HepG2 (cell line): ENCODE measurements at regions not wholly inside any gene's neighbourhood (a gene's known extent, or its start where the extent isn't known, plus 50 kb on each side); places are given as distances from the start of the nearest gene placed in this dataset.

Experiments used
- ATAC-seq: fragments of 200-7000 bp; cut with Tn5 transposase; 3 replicates; pipeline ENCODE4 v1.9.1; 2020; ENCODE audit warnings: mild to moderate bottlenecking, moderate library complexity
- BruUV-seq: library from RNA; stranded (reverse); fragments of 400-500 nt; replicated peaks from 2 replicates; lab custom pipeline; 2021; lab: Mats Ljungman, UMichigan
- CTCF ChIA-PET: fragments of 300-600 bp; formaldehyde crosslinking; extraction: SDS; loops from one replicate; lab custom pipeline; 2021; ENCODE audit warnings: low total read pairs, inconsistent platforms, low intra/inter-chr PET ratio; lab: Yijun Ruan, JAX
- POLR2A ChIA-PET: fragments of 350-600 bp; sonication (Branson Sonifier 250); formaldehyde crosslinking; loops from one replicate; lab custom pipeline; 2020; ENCODE audit warnings: antibody characterized with exemption, inconsistent platforms; lab: Yijun Ruan, JAX
- DNase-seq: peaks from one replicate; pipeline ENCODE4 v3.0.0-alpha.2; 2015; ENCODE audit warnings: low spot score
- FAIRE-seq: peaks from 3 replicates; lab custom pipeline; 2011; peaks lifted over from hg19 to GRCh38; lab: Jason Lieb, UNC
- H2AFZ ChIP-seq: one replicate; pipeline ENCODE4 v1.6.1; 2011; ENCODE audit warnings: low read length, inconsistent platforms
- H3K27ac ChIP-seq: fragments of 300-600 bp; 3 replicates; pipeline ENCODE4 v1.8.0; 2011; ENCODE audit warnings: mixed run types, mild to moderate bottlenecking, mixed read lengths, low read length, inconsistent platforms; ENCODE audit not compliant: insufficient read depth; ENCODE audit errors: extremely low read length
- H3K27me3 ChIP-seq, 2 experiments: fragments of 200-600 bp in 1 of 2; 2 replicates in 1 of 2; 3 replicates in 1 of 2; pipeline versions ENCODE4 v1.6.0 to v1.8.0; 2011; ENCODE audit warnings: low read length in 2 of 2, mild to moderate bottlenecking in 2 of 2, moderate library complexity in 2 of 2, inconsistent platforms in 1 of 2; ENCODE audit not compliant: insufficient read depth in 2 of 2, control insufficient read depth in 1 of 2
- H3K36me3 ChIP-seq, 2 experiments: fragments of 200-600 bp in 1 of 2; replicated peaks in 1 of 2; 2 replicates in 1 of 2; 3 replicates in 1 of 2; pipeline versions ENCODE4 v1.5.1 to v1.8.0; 2011; ENCODE audit warnings: low read length in 2 of 2, inconsistent platforms in 1 of 2; ENCODE audit not compliant: insufficient read depth in 2 of 2, control insufficient read depth in 1 of 2
- H3K4me1 ChIP-seq: 2 replicates; pipeline ENCODE4 v1.5.1; 2012; ENCODE audit warnings: low read length, inconsistent platforms; ENCODE audit not compliant: insufficient read depth
- H3K4me2 ChIP-seq: 2 replicates; pipeline ENCODE4 v1.6.0; 2011; ENCODE audit warnings: low read depth, low read length, inconsistent platforms
- H3K4me3 ChIP-seq, 3 experiments: fragments of 200-600 bp in 1 of 3; sonication (generic), shearing (Covaris generic) in 1 of 3; replicated peaks in 1 of 3; 2 replicates each; pipeline ENCODE4 v1.5.1; 2011 to 2016; ENCODE audit warnings: low read length in 3 of 3, inconsistent platforms in 2 of 3, low read depth in 2 of 3, mild to moderate bottlenecking in 2 of 3, control low read depth in 1 of 3, mixed read lengths in 1 of 3; ENCODE audit not compliant: insufficient read depth in 1 of 3
- H3K79me2 ChIP-seq: one replicate; pipeline ENCODE4 v1.6.1; 2011; ENCODE audit warnings: low read length, inconsistent platforms; ENCODE audit not compliant: insufficient read depth
- H3K9ac ChIP-seq: 2 replicates; pipeline ENCODE4 v1.6.0; 2011; ENCODE audit warnings: mild to moderate bottlenecking, low read depth, low read length, inconsistent platforms; ENCODE audit not compliant: insufficient read depth
- H3K9me3 ChIP-seq: 2 replicates; pipeline ENCODE4 v1.5.1; 2012; ENCODE audit warnings: mild to moderate bottlenecking, low read length
- H4K20me1 ChIP-seq: 2 replicates; pipeline ENCODE4 v1.6.0; 2011; ENCODE audit warnings: inconsistent platforms, mild to moderate bottlenecking, low read length, moderate library complexity; ENCODE audit not compliant: insufficient read depth
- BORCS8-MEF2B ChIP-seq: sonication (generic); formaldehyde crosslinking; IDR thresholded peaks from 2 replicates; pipeline ENCODE4 v1.8.0; 2022; ENCODE audit warnings: mild to moderate bottlenecking, missing genetic modification reagents
- FOXA3 ChIP-seq: IDR thresholded peaks from 2 replicates; pipeline ENCODE4 v1.6.1; 2016; ENCODE audit warnings: missing genetic modification reagents, missing compliant biosample characterization
- GLI4 ChIP-seq: sonication (generic); formaldehyde crosslinking; IDR thresholded peaks from 2 replicates; pipeline ENCODE4 v1.5.1; 2020; ENCODE audit warnings: missing genetic modification reagents, mild to moderate bottlenecking, moderate library complexity, borderline replicate concordance
- HOXA7 ChIP-seq: sonication (generic); formaldehyde crosslinking; IDR thresholded peaks from 2 replicates; pipeline ENCODE4 v1.8.1; 2022; ENCODE audit warnings: mild to moderate bottlenecking, missing genetic modification reagents, moderate library complexity
- JARID2 ChIP-seq: sonication (generic); formaldehyde crosslinking; IDR thresholded peaks from 2 replicates; pipeline ENCODE4 v1.8.1; 2023; ENCODE audit warnings: missing genetic modification reagents, inconsistent platforms; ENCODE audit not compliant: insufficient replicate concordance
- RNF2 ChIP-seq: fragments of 450-650 bp; conservative IDR thresholded peaks from 2 replicates; pipeline ENCODE4 v1.6.1; 2016; ENCODE audit warnings: low read depth
- YEATS4 ChIP-seq: sonication (generic); formaldehyde crosslinking; IDR thresholded peaks from 2 replicates; pipeline ENCODE4 v1.4.0; 2020; ENCODE audit warnings: missing genetic modification reagents, borderline replicate concordance
- ZIK1 ChIP-seq: sonication (generic); formaldehyde crosslinking; IDR thresholded peaks from 2 replicates; pipeline ENCODE4 v1.5.0; 2020; ENCODE audit warnings: mild to moderate bottlenecking, low read depth, missing genetic modification reagents, borderline replicate concordance
- ZNF44 ChIP-seq: sonication (generic); formaldehyde crosslinking; IDR thresholded peaks from 2 replicates; pipeline ENCODE4 v1.5.1; 2020; ENCODE audit warnings: mild to moderate bottlenecking, missing genetic modification reagents
- ZNF75D ChIP-seq: sonication (generic); formaldehyde crosslinking; IDR thresholded peaks from 2 replicates; pipeline ENCODE4 v1.8.1; 2023; ENCODE audit warnings: missing genetic modification reagents, mild to moderate bottlenecking, borderline replicate concordance
- WGBS: methylation state at CpG from one replicate; pipeline ENCODE4 v1.1.6; 2017; ENCODE audit warnings: low lambda C conversion rate; 5-methylcytosine and 5-hydroxymethylcytosine counted together
- in situ Hi-C: cut with HindIII; loops from 2 replicates; pipeline ENCODE4 v1.10.0; 2017; ENCODE audit warnings: low pct_unique_long_range_greater_than_20kb; ENCODE audit not compliant: extremely low pct_ligation_motif_present
- intact Hi-C: fragments of 100-400 bp; cut with micrococcal nuclease; formaldehyde crosslinking; loops from one replicate; pipeline ENCODE4 v1.10.0; 2022; ENCODE audit not compliant: unreplicated experiment
- TF ChIP-seq, protein P1 (sequence below): sonication (generic); formaldehyde crosslinking; IDR thresholded peaks from 2 replicates; pipeline ENCODE4 v1.5.0; 2020; ENCODE audit warnings: missing genetic modification reagents
- TF ChIP-seq, protein P2 (sequence below): sonication (generic); formaldehyde crosslinking; IDR thresholded peaks from 2 replicates; pipeline ENCODE4 v1.4.0; 2020; ENCODE audit warnings: missing genetic modification reagents
- TF ChIP-seq, protein P3 (sequence below): sonication (generic); formaldehyde crosslinking; IDR thresholded peaks from 2 replicates; pipeline ENCODE4 v1.4.0; 2020; ENCODE audit warnings: missing genetic modification reagents, borderline replicate concordance

DNA sequence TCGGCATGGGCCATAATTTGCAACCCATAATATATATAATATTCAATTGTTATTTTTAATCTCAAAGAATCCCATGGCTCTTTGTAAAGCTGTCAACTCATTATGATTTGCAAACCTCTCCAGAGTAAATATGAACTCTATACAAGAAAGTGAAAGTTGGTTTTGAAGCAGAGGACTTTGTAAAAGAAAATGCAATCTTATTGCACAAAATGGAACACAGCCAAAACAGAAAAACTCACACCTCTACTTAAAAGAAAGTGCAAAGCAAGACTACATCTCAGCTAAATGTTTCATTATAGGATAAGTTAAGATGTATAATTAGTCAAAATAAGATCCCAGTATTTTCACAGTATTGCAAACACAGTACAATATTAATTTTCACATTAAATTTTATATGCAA, 111.2 kb upstream of the FLRT2 start:
- no peaks in the 10 kb centered on the region for H3K79me2 ChIP-seq
- no peaks in the 10 kb centered on the region for H3K27me3 ChIP-seq
- H3K9me3 ChIP-seq, result peaks cover 63% of the 10 kb centered on the region
- in situ Hi-C loops (loop anchor here (10.0 kb wide), 1 partner anchor 106 kb away; no protein-coding TSS in a partner anchor), intact Hi-C loops (no loop called here)
- 23% methylated on average over 1 of the region's 1 CpG for WGBS
- CTCF ChIA-PET, result no interaction called here
- TF ChIP-seq, protein P1, sequence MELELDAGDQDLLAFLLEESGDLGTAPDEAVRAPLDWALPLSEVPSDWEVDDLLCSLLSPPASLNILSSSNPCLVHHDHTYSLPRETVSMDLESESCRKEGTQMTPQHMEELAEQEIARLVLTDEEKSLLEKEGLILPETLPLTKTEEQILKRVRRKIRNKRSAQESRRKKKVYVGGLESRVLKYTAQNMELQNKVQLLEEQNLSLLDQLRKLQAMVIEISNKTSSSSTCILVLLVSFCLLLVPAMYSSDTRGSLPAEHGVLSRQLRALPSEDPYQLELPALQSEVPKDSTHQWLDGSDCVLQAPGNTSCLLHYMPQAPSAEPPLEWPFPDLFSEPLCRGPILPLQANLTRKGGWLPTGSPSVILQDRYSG (CRISPR knock-in tag), result no peak
- no peak for TF ChIP-seq RNF2
- TF ChIP-seq FOXA3 (CRISPR knock-in tag), result no peak
- TF ChIP-seq, protein P2, sequence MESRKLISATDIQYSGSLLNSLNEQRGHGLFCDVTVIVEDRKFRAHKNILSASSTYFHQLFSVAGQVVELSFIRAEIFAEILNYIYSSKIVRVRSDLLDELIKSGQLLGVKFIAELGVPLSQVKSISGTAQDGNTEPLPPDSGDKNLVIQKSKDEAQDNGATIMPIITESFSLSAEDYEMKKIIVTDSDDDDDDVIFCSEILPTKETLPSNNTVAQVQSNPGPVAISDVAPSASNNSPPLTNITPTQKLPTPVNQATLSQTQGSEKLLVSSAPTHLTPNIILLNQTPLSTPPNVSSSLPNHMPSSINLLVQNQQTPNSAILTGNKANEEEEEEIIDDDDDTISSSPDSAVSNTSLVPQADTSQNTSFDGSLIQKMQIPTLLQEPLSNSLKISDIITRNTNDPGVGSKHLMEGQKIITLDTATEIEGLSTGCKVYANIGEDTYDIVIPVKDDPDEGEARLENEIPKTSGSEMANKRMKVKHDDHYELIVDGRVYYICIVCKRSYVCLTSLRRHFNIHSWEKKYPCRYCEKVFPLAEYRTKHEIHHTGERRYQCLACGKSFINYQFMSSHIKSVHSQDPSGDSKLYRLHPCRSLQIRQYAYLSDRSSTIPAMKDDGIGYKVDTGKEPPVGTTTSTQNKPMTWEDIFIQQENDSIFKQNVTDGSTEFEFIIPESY (CRISPR knock-in tag), result no peak
- DNase-seq (no peak), ATAC-seq (no peak), FAIRE-seq (no peak)
- H4K20me1 ChIP-seq, result no peaks in the 10 kb centered on the region
- no TSS peak for BruUV-seq
- POLR2A ChIA-PET, result no interaction called here
- no peak overlapping the region for H3K4me2 ChIP-seq
- H3K4me1 ChIP-seq, result no peaks in the 10 kb centered on the region
- no peak overlapping the region for H3K4me3 ChIP-seq
- no peaks in the 10 kb centered on the region for H3K36me3 ChIP-seq
- no peak overlapping the region for H3K27ac ChIP-seq
- H3K9ac ChIP-seq, result no peak overlapping the region
- H2AFZ ChIP-seq, result no peak overlapping the region

DNA sequence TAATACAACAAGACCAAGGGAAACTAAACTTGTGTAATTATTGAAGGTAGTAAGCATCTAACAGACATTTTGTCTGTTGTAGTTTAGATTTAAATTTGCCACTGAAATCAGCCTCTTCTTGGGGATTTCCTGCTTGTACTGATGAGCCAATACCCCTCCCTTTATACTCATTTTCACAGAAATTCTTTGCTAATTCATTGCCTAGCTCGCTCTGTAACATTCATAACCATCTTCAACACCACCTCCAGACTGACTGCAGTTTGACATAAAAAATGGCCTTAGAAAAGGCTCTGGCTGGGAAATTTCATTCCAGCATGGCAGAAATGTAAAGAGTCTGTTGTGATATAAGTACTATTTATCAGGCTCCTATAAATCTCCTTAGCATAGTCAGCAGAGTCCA, 109.7 kb upstream of the FLRT2 start:
- H3K4me3 ChIP-seq, result no peak overlapping the region
- no peaks in the 10 kb centered on the region for H3K4me1 ChIP-seq
- no peaks in the 10 kb centered on the region for H3K27me3 ChIP-seq
- H2AFZ ChIP-seq, result no peak overlapping the region
- H3K79me2 ChIP-seq, result no peaks in the 10 kb centered on the region
- ATAC-seq (no peak), DNase-seq (no peak), FAIRE-seq (no peak)
- no peak overlapping the region for H3K27ac ChIP-seq
- H3K9ac ChIP-seq, result no peak overlapping the region
- BruUV-seq, result no TSS peak
- intact Hi-C loops (no loop called here), in situ Hi-C loops (no loop called here)
- peaks cover 65% of the 10 kb centered on the region for H3K9me3 ChIP-seq
- H4K20me1 ChIP-seq, result no peaks in the 10 kb centered on the region
- WGBS, result 4% methylated on average over 1 of the region's 1 CpG
- POLR2A ChIA-PET, result no interaction called here
- CTCF ChIA-PET, result no interaction called here
- no peaks in the 10 kb centered on the region for H3K36me3 ChIP-seq
- no peak overlapping the region for H3K4me2 ChIP-seq
- TF ChIP-seq, protein P3, sequence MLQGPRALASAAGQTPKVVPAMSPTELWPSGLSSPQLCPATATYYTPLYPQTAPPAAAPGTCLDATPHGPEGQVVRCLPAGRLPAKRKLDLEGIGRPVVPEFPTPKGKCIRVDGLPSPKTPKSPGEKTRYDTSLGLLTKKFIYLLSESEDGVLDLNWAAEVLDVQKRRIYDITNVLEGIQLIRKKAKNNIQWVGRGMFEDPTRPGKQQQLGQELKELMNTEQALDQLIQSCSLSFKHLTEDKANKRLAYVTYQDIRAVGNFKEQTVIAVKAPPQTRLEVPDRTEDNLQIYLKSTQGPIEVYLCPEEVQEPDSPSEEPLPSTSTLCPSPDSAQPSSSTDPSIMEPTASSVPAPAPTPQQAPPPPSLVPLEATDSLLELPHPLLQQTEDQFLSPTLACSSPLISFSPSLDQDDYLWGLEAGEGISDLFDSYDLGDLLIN (CRISPR knock-in tag), result no peak
- TF ChIP-seq YEATS4 (CRISPR knock-in tag) (no peak), HOXA7 (CRISPR knock-in tag) (no peak), ZIK1 (CRISPR knock-in tag) (no peak), BORCS8-MEF2B (no peak), JARID2 (CRISPR knock-in tag) (no peak), GLI4 (CRISPR knock-in tag) (no peak), ZNF44 (no peak), ZNF75D (CRISPR knock-in tag) (no peak)
